Neural progenitor cell (in vitro differentiated cells): ENCODE measurements at regions not wholly inside any gene's neighbourhood (a gene's known extent, or its start where the extent isn't known, plus 50 kb on each side); places are given as distances from the start of the nearest gene placed in this dataset.

Experiments used
- DNase-seq: peaks from one replicate; pipeline ENCODE4 v3.0.0-alpha.2; 2016; ENCODE audit warnings: low spot score
- H2AFZ ChIP-seq: fragments of 200-600 bp; sonication (generic); replicated peaks from 2 replicates; pipeline ENCODE4 v1.6.1; 2016; ENCODE audit warnings: antibody characterized with exemption
- H3F3A ChIP-seq: fragments of 200-600 bp; sonication (generic); 2 replicates; pipeline ENCODE4 v1.6.1; 2016; ENCODE audit warnings: antibody characterized with exemption, low read depth
- H3K27ac ChIP-seq: fragments of 200-600 bp; sonication (generic); 2 replicates; pipeline ENCODE4 v1.5.1; 2016; ENCODE audit warnings: mild to moderate bottlenecking
- H3K27me3 ChIP-seq: fragments of 200-600 bp; sonication (generic); 2 replicates; pipeline ENCODE4 v1.6.1; 2016; ENCODE audit warnings: mild to moderate bottlenecking, moderate library complexity
- H3K36me3 ChIP-seq: fragments of 200-600 bp; sonication (generic); 2 replicates; pipeline ENCODE4 v1.5.1; 2016
- H3K4me1 ChIP-seq: fragments of 200-600 bp; sonication (generic); 2 replicates; pipeline ENCODE4 v1.6.1; 2016; ENCODE audit warnings: mixed run types
- H3K4me2 ChIP-seq: fragments of 200-600 bp; sonication (generic); 2 replicates; pipeline ENCODE4 v1.6.1; 2016
- H3K4me3 ChIP-seq: fragments of 200-600 bp; sonication (generic); 2 replicates; pipeline ENCODE4 v1.5.1; 2016
- H3K79me2 ChIP-seq: fragments of 200-600 bp; sonication (generic); 2 replicates; pipeline ENCODE4 v1.6.1; 2016; ENCODE audit warnings: low read depth
- H3K9ac ChIP-seq: fragments of 200-600 bp; sonication (generic); 2 replicates; pipeline ENCODE4 v1.6.1; 2016
- H3K9me3 ChIP-seq: fragments of 200-600 bp; sonication (generic); 2 replicates; pipeline ENCODE4 v1.5.1; 2016; ENCODE audit warnings: low read depth
- H4K20me1 ChIP-seq: fragments of 200-600 bp; sonication (generic); 2 replicates; pipeline ENCODE4 v1.6.1; 2016; ENCODE audit warnings: low read depth
- H3K27ac Mint-ChIP-seq: 3 replicates; pipeline ENCODE4 v1.8.0; 2021; ENCODE audit warnings: mixed read lengths
- H3K27me3 Mint-ChIP-seq: 2 replicates; pipeline ENCODE4 v1.8.0; 2022; ENCODE audit warnings: low read depth, mild to moderate bottlenecking, inconsistent platforms, moderate library complexity, mixed read lengths; ENCODE audit not compliant: insufficient read depth
- H3K36me3 Mint-ChIP-seq: 3 replicates; pipeline ENCODE4 v1.8.0; 2021; ENCODE audit warnings: mixed read lengths
- H3K4me1 Mint-ChIP-seq: 3 replicates; pipeline ENCODE4 v1.8.0; 2021; ENCODE audit warnings: mixed read lengths
- H3K4me3 Mint-ChIP-seq: 3 replicates; pipeline ENCODE4 v1.8.0; 2021; ENCODE audit warnings: mild to moderate bottlenecking, moderate library complexity, mixed read lengths
- H3K9me3 Mint-ChIP-seq: 3 replicates; pipeline ENCODE4 v1.8.0; 2020; ENCODE audit warnings: mixed read lengths
- CTCF ChIP-seq: fragments of 200-600 bp; sonication (generic); IDR thresholded peaks from 2 replicates; pipeline ENCODE4 v1.5.1; 2017; ENCODE audit warnings: antibody characterized with exemption, mild to moderate bottlenecking
- EZH2 ChIP-seq: fragments of 200-600 bp; sonication (generic); IDR thresholded peaks from 2 replicates; pipeline ENCODE4 v1.6.1; 2017; ENCODE audit warnings: antibody characterized with exemption, mild to moderate bottlenecking, moderate library complexity
- EZH2phosphoT487 ChIP-seq: fragments of 200-600 bp; sonication (generic); IDR thresholded peaks from 2 replicates; pipeline ENCODE4 v1.6.1; 2017; ENCODE audit warnings: antibody characterized with exemption

- H3K4me3 ChIP-seq = no peak overlapping the region
- no peak overlapping the region for H3K4me2 ChIP-seq
- no peak overlapping the region for H3K27ac Mint-ChIP-seq
- no peaks in the 10 kb centered on the region for H3K36me3 Mint-ChIP-seq
- no peaks in the 10 kb centered on the region for H3K9me3 Mint-ChIP-seq
- no peaks in the 10 kb centered on the region for H3K27me3 ChIP-seq
- H3F3A ChIP-seq = no peaks in the 10 kb centered on the region
- H3K79me2 ChIP-seq = no peaks in the 10 kb centered on the region
- no peak for DNase-seq
- H3K4me1 ChIP-seq = no peaks in the 10 kb centered on the region
- no peak overlapping the region for H3K27ac ChIP-seq
- no peaks in the 10 kb centered on the region for H4K20me1 ChIP-seq
- TF ChIP-seq CTCF (no peak), EZH2phosphoT487 (no peak), EZH2 (no peak)
- no peak overlapping the region for H3K4me3 Mint-ChIP-seq
- H2AFZ ChIP-seq = no peak overlapping the region
- H3K27me3 Mint-ChIP-seq = no peaks in the 10 kb centered on the region
- H3K4me1 Mint-ChIP-seq = no peaks in the 10 kb centered on the region
- no peaks in the 10 kb centered on the region for H3K36me3 ChIP-seq
- no peaks in the 10 kb centered on the region for H3K9me3 ChIP-seq
- no peak overlapping the region for H3K9ac ChIP-seq
Observed at GRCh38 chr9:12613071-12613470, 80.1 kb upstream of the TYRP1 start.

- TF ChIP-seq EZH2 = no peak
- TF ChIP-seq EZH2phosphoT487 = no peak
- Histone ChIP-seq H3K4me1 (no peaks in the 10 kb centered on the region), H3K79me2 (no peaks in the 10 kb centered on the region), H3F3A (no peaks in the 10 kb centered on the region), H4K20me1 (no peaks in the 10 kb centered on the region), H3K9ac (no peak overlapping the region), H3K27me3 (no peaks in the 10 kb centered on the region), H3K27ac (no peak overlapping the region), H3K9me3 (no peaks in the 10 kb centered on the region), H3K36me3 (no peaks in the 10 kb centered on the region), H2AFZ (no peak overlapping the region), H3K4me2 (no peak overlapping the region), H3K4me3 (no peak overlapping the region)
- Mint-ChIP-seq H3K27ac (no peak overlapping the region), H3K27me3 (no peaks in the 10 kb centered on the region), H3K4me3 (no peak overlapping the region), H3K36me3 (no peaks in the 10 kb centered on the region), H3K4me1 (no peaks in the 10 kb centered on the region), H3K9me3 (no peaks in the 10 kb centered on the region)
- no peak for DNase-seq
Observed at GRCh38 chr9:12614488-12614887, 78.7 kb upstream of the TYRP1 start.

- H3K9ac ChIP-seq = no peak overlapping the region
- no peaks in the 10 kb centered on the region for H4K20me1 ChIP-seq
- no peak for DNase-seq
- no peaks in the 10 kb centered on the region for H3K27me3 Mint-ChIP-seq
- no peak overlapping the region for H3K27ac Mint-ChIP-seq
- no peaks in the 10 kb centered on the region for H3K9me3 Mint-ChIP-seq
- H3K79me2 ChIP-seq = no peaks in the 10 kb centered on the region
- no peaks in the 10 kb centered on the region for H3F3A ChIP-seq
- H3K9me3 ChIP-seq = no peaks in the 10 kb centered on the region
- H3K4me2 ChIP-seq = no peak overlapping the region
- H3K4me1 Mint-ChIP-seq = no peaks in the 10 kb centered on the region
- no peaks in the 10 kb centered on the region for H3K27me3 ChIP-seq
- H3K4me3 ChIP-seq = no peak overlapping the region
- no peak for TF ChIP-seq EZH2phosphoT487
- no peak for TF ChIP-seq EZH2
- TF ChIP-seq CTCF = no peak
- no peak overlapping the region for H3K4me3 Mint-ChIP-seq
- H3K36me3 ChIP-seq = no peaks in the 10 kb centered on the region
- H3K36me3 Mint-ChIP-seq = no peaks in the 10 kb centered on the region
- no peak overlapping the region for H2AFZ ChIP-seq
- peaks cover 3% of the 10 kb centered on the region for H3K4me1 ChIP-seq
- H3K27ac ChIP-seq = no peak overlapping the region
Observed at GRCh38 chr9:12618956-12619355, 74.2 kb upstream of the TYRP1 start.

DNA sequence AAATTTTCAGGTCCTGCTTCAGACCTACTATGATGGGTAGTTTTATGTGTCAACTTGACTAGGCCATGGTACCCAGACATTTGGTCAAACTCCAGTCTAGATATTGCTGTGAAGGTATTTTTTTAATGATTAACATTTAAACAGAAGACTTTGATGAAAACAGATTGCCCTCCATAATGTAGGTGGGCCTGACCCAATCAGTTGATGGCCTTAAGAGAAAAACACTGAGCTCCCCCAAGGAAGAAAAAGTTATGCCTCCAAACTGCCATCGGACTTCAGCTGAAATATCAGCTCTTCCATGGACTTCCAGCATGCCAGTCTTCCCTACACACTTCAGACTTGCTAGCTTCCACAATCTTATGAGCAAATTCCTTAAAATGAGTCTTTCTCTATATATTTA, 67.3 kb upstream of the TYRP1 start:
- Mint-ChIP-seq H3K27me3 (no peaks in the 10 kb centered on the region), H3K9me3 (no peaks in the 10 kb centered on the region), H3K36me3 (no peaks in the 10 kb centered on the region), H3K4me3 (no peak overlapping the region), H3K27ac (no peak overlapping the region), H3K4me1 (peaks cover 12% of the 10 kb centered on the region)
- TF ChIP-seq EZH2 (no peak), CTCF (no peak), EZH2phosphoT487 (no peak)
- Histone ChIP-seq H2AFZ (no peak overlapping the region), H3K4me2 (no peak overlapping the region), H3K27me3 (no peaks in the 10 kb centered on the region), H3K9me3 (no peaks in the 10 kb centered on the region), H3K4me1 (peaks cover 14% of the 10 kb centered on the region), H3K4me3 (no peak overlapping the region), H3K36me3 (no peaks in the 10 kb centered on the region), H3K27ac (no peak overlapping the region), H4K20me1 (no peaks in the 10 kb centered on the region), H3K9ac (no peak overlapping the region), H3F3A (no peaks in the 10 kb centered on the region), H3K79me2 (no peaks in the 10 kb centered on the region)
- no peak for DNase-seq
